ENCODE measurements at regions not wholly inside any gene's neighbourhood (a gene's known extent, or its start where the extent isn't known, plus 50 kb on each side); places are given as distances from the start of the nearest gene placed in this dataset.

DNA sequence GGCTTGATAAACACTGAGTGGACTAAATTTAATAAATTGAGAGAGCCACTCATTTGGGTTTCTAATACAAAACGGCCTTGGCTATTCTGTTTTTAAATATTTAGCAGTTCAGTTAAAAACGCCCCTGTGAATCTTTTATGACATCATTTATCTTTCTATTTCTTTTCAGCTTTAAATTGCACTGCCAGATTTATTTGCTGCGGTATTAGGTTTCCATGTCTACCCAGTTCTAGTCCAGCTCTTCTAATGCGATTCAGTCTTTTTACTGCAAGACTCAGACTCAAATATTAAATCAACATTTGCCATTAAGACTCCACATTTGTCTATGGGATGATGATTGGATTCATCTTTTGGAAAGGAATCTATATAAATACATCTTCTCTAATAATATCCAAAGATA, 2174.3 kb upstream of the PIK3C3 start:
- no peak for DNase-seq (ENCODE audit: low read depth in 1 of 2, low spot score in 1 of 2)
- TF ChIP-seq JUND (IDR thresholded peaks at IDR 0.05; ENCODE audit: low read depth), result no peak
- in situ Hi-C loops (cut with HindIII; ENCODE audit: low pct_unique_long_range_greater_than_20kb, low sequenced_read_pairs), result no loop called here

DNA sequence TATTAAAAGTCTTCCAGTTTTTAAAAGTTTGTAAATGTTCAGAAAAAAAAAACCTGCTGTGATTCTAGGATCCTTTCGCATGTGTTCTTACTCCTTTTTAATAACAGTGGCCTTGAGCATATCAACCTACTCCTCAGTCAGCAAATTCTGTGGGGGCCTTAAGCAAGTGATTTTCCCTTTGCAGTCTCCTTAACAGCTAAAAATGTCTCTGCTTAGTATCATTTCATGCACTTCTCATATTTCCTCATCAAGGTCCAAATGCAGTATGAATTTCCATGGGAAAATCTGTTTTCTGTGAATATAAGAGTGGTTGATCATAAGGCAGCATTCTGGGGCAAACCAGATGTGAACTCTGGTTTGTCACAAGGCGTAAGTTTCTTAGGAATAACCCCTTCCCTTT, 2175.1 kb upstream of the PIK3C3 start:
- no peak for DNase-seq (ENCODE audit: low read depth in 1 of 2, low spot score in 1 of 2)
- no peak for TF ChIP-seq JUND (IDR thresholded peaks at IDR 0.05; ENCODE audit: low read depth)
- in situ Hi-C loops (cut with HindIII; ENCODE audit: low pct_unique_long_range_greater_than_20kb, low sequenced_read_pairs), result no loop called here

DNA sequence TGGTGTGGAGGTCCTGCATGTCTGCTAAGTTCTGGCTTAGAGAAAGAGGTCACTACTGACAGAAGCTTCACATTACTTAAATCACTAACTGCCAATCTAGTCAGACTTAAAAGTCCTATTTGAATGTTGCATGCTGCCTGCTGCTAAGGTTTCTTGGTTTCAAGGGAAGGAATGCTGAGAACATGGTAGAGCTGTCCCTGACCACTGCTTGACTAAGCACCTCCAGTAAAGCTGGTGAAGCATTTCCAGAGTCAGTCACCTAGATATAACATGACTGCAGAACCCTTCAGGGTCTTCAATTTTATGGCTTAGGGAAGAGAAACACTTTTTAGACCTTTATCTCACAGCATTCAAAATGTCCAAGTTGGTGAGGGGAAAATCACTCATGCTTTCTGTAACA, 2178.3 kb upstream of the PIK3C3 start:
- no peak for TF ChIP-seq JUND (IDR thresholded peaks at IDR 0.05; ENCODE audit: low read depth)
- in situ Hi-C loops (cut with HindIII; ENCODE audit: low pct_unique_long_range_greater_than_20kb, low sequenced_read_pairs), result no loop called here
- no peak for DNase-seq (ENCODE audit: low read depth in 1 of 2, low spot score in 1 of 2)

DNA sequence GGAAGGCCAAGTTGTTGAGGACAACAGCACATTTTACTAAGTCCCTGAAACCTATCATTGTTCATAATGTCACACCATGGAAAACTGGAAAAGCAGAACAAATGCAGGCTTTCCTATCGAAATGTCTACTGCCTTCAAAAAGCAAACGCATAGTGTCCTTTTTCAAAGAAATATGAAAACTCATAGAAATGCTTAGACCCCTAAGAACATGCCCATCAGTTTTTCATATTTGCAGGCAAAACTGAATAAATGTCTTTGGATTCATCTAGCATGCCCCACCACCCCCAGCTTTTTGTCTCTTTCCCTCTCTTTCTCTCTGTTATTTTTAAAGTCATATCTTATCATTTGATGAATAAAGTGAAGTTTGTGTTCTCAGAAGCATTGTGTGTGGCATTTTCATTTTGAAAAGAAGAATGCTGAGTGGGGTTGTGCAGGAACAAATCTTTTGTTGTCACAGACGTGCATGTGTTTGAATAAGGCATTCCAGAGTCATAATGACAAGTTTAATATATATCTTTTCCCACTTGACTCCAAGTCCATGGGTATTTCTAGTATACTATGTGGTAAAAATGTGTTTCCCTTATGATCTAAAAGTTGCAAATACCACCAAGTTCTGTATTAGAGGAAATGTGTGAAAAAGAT, 2180.0 kb upstream of the PIK3C3 start:
- in situ Hi-C loops (cut with HindIII; ENCODE audit: low pct_unique_long_range_greater_than_20kb, low sequenced_read_pairs), result no loop called here
- TF ChIP-seq JUND (IDR thresholded peaks at IDR 0.05; ENCODE audit: low read depth), result no peak
- no peak for DNase-seq (ENCODE audit: low read depth in 1 of 2, low spot score in 1 of 2)

DNA sequence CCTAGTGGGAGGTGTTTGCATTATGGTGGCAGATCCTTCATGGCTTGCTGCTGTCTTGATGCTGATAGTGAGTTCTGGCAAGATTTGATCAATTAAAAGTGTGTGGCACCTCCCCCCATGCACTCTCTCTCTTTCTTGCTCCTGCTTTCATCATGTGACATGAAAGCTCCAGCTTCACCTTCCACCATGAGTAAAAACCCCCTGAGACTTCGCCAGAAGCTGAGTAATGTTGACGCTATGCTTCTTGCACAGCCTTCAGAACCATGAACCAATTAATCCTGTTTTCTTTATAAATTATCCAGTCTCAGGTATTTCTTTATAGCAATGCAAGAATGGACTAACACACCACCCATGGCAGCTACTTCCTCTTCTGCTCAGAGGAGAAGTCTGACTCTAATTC, 2181.4 kb upstream of the PIK3C3 start:
- in situ Hi-C loops (cut with HindIII; ENCODE audit: low pct_unique_long_range_greater_than_20kb, low sequenced_read_pairs), result no loop called here

DNA sequence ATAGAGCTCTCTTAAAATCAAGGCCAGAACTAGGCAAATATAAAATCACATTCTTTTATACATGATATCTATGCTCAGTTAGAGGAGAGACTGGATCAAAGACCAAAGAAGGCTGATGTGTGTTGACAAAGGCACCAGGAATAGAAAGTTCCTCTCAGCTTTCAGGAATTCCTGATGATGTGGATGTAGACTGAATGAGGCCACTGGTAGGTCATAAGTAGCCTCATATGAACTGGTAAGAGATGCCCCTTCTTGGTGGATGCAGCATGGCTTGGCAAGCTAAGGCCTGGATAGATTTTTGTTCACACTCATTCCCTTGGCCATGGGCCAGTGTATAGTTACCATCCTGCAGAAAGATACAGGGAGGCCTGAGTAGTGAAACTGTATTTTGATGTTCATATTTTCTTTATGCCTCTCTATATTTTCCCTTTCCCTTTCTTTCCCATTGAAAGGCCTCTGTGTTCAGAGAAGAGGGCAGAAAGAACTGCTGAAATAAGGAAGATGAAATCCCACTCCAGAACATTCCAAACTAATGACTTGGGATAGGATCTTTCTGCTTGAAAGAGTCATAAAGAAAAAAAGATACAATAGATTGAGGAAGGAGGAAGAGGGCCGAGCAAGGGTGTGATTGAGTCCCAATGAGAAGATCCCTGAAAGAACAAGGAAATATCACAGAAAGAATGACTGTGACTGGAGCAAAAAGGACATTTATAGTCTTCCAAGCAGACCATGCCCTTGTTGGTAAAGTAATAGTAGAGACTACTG, 2182.7 kb upstream of the PIK3C3 start:
- in situ Hi-C loops (cut with HindIII; ENCODE audit: low pct_unique_long_range_greater_than_20kb, low sequenced_read_pairs), result no loop called here
- TF ChIP-seq JUND (IDR thresholded peaks at IDR 0.05; ENCODE audit: low read depth), result no peak
- DNase-seq (ENCODE audit: low read depth in 1 of 2, low spot score in 1 of 2), result no peak

More for the DNA sequence above, 2181.4 kb upstream of the PIK3C3 start:
- TF ChIP-seq JUND (IDR thresholded peaks at IDR 0.05; ENCODE audit: low read depth), result no peak
- no peak for DNase-seq (ENCODE audit: low read depth in 1 of 2, low spot score in 1 of 2)

DNA sequence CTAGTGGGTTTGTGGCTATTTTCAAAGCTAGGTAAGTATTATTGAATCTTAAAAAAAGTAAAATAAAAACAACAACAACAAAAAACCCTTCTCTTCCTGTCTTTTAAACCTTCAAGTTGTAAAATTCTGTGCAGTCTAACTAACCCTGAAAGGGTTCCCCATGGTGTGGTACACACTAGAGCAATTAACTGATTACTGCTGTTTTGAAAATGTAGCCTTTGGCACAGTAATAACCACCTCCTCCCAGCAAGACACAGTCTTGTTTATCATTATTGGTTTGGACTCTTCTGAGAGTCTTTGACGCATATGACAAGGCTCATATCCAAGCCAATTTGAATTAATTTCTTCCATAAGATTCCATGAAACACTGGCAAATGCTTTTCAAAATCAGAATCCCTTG, 2184.6 kb upstream of the PIK3C3 start:
- in situ Hi-C loops (cut with HindIII; ENCODE audit: low pct_unique_long_range_greater_than_20kb, low sequenced_read_pairs), result no loop called here
- no peak for DNase-seq (ENCODE audit: low read depth in 1 of 2, low spot score in 1 of 2)
- TF ChIP-seq JUND (IDR thresholded peaks at IDR 0.05; ENCODE audit: low read depth), result no peak

DNA sequence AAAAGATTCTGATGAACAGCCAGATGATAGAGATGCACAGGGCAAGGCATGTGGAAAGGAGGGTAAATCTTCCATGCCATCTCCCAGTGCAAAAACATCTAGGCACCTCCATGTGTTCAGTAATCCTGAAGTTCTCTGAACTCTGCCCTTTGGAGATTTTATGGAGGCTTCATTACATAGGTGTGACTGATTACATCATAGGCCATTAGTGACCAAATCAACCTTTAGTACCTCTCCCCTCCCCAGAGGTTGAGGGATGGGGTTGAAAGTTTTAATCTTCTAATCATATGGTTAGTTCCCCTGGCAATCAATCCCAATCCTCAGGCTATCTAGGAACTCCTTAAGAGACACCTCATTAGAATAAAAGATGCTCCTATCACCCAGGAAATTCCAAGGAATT, 2190.2 kb upstream of the PIK3C3 start:
- in situ Hi-C loops (cut with HindIII; ENCODE audit: low pct_unique_long_range_greater_than_20kb, low sequenced_read_pairs), result no loop called here
- no peak for DNase-seq (ENCODE audit: low read depth in 1 of 2, low spot score in 1 of 2)
- TF ChIP-seq JUND (IDR thresholded peaks at IDR 0.05; ENCODE audit: low read depth), result no peak

DNA sequence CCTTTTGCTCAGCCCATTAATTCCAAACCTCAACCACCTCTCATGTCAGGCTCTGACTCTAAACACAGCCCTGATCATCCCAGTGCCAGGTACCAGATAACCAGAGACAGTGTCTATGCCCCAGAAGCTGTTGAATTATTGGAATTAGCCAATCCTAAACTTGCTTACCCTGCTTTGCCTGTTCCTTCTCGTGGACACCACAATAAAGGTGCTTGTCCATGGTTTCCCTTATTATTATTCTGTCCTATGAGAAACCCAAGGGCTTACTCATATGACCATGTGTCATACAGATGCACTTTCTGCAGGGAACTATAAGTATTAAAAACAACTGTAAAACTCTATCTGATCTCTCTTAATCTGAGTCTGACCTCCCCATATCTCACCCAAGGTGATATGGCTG, 2193.8 kb upstream of the PIK3C3 start:
- TF ChIP-seq JUND (IDR thresholded peaks at IDR 0.05; ENCODE audit: low read depth), result no peak
- in situ Hi-C loops (cut with HindIII; ENCODE audit: low pct_unique_long_range_greater_than_20kb, low sequenced_read_pairs), result no loop called here
- peak in 1 of 2 experiments; percentile 8 for DNase-seq (ENCODE audit: low read depth in 1 of 2, low spot score in 1 of 2)

DNA sequence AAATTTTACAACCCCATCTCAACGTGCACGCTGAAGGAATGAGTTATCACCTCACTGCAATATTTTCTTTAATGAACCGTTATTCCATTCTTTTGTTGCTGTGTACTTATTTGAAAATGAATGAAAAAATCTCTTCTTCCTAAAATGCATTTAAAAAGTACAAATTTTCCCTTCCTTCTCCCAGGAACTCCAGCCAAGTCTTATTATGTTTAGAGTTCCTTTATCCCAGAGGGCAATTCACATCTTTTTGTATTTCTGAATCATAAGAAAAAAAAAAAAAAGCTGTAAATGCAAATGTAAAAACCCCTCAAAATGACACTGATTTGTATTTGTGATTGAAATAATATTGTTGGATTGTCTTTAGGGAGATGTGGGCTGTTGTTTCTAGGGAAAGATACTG, 2194.3 kb upstream of the CELF4 start:
- DNase-seq (ENCODE audit: low read depth in 1 of 2, low spot score in 1 of 2), result no peak
- TF ChIP-seq JUND (IDR thresholded peaks at IDR 0.05; ENCODE audit: low read depth), result no peak
- in situ Hi-C loops (cut with HindIII; ENCODE audit: low pct_unique_long_range_greater_than_20kb, low sequenced_read_pairs), result no loop called here

DNA sequence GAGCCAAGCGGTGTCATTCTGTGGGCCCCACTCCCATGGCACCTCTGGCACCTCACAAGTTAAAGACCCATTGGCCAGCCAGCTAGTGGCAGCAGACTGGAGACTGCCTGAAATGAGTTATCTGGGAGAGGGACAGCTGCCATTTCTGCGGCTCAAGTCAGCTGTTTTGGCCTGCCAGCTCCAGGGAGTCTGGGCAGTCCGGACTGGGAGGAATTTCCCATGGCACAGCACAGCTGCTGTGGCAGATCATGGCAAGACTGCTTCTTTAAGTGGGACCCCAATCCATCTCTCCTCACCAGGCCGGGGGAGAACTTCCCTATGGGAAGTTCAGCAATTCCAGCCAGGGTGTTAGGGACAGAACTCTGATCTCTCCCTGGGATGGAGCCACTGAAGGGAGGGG, 2187.6 kb upstream of the CELF4 start:
- TF ChIP-seq JUND (IDR thresholded peaks at IDR 0.05; ENCODE audit: low read depth), result no peak
- DNase-seq (ENCODE audit: low read depth in 1 of 2, low spot score in 1 of 2), result no peak

DNA sequence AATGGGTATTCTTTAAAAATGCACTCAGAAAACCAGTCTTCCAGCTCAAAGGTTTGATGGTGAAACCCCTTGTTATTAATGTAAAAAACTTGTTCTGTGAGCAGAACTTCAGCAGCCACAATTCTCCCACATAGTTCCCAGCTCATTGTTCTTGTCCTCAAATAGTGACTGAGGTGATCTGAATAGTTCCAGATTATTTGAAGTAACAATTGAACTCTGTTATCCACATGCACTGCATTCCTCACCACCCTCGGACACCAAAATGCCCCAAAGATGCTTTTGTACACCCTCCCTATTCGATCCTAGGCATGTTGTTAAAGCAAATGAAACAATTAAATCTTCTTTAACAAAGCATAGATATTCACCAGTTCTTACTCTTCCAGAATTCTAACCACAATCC, 2186.8 kb upstream of the CELF4 start:
- TF ChIP-seq JUND (IDR thresholded peaks at IDR 0.05; ENCODE audit: low read depth), result no peak
- DNase-seq (ENCODE audit: low read depth in 1 of 2, low spot score in 1 of 2), result no peak
- in situ Hi-C loops (cut with HindIII; ENCODE audit: low pct_unique_long_range_greater_than_20kb, low sequenced_read_pairs), result no loop called here

More for the DNA sequence above, 2187.6 kb upstream of the CELF4 start:
- in situ Hi-C loops (cut with HindIII; ENCODE audit: low pct_unique_long_range_greater_than_20kb, low sequenced_read_pairs), result no loop called here

DNA sequence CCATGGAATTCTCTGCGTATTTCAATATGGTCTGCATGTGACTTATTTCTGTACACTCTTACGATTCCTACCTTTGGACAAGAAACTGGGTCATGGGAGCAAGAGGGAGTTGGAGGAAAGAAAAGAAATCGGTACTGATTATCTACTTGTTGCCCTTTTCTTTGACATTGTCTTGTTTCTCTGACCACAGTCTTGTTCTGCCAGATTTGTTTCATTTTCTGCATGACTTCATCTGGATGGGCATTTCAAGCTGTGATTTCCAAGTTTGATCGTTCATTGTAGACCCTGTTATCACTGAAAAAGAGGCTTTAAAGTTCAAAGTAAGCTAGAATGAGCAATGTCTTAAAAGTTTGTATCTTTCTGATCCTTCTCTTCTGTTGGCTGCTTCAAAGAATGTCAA, 2186.3 kb upstream of the CELF4 start:
- TF ChIP-seq JUND (IDR thresholded peaks at IDR 0.05; ENCODE audit: low read depth), result no peak
- in situ Hi-C loops (cut with HindIII; ENCODE audit: low pct_unique_long_range_greater_than_20kb, low sequenced_read_pairs), result no loop called here
- no peak for DNase-seq (ENCODE audit: low read depth in 1 of 2, low spot score in 1 of 2)

Data from T47D (cell line).